Stimulated activated CD4-positive, alpha-beta T cell treated with anti-CD3 and anti-CD28 coated beads, Interleukin-12 subunit alpha, Interleukin-12 subunit beta, amount 100 ng/mL, for 48 hours (primary cell): ENCODE measurements at regions not wholly inside any gene's neighbourhood (a gene's known extent, or its start where the extent isn't known, plus 50 kb on each side); places are given as distances from the start of the nearest gene placed in this dataset.

Experiments used
- DNase-seq, 3 donors: peaks; one replicate each; pipeline ENCODE4 v3.0.0-alpha.2; 2020; ENCODE audit warnings: low read depth in 2 of 3, low spot score in 1 of 3

DNA sequence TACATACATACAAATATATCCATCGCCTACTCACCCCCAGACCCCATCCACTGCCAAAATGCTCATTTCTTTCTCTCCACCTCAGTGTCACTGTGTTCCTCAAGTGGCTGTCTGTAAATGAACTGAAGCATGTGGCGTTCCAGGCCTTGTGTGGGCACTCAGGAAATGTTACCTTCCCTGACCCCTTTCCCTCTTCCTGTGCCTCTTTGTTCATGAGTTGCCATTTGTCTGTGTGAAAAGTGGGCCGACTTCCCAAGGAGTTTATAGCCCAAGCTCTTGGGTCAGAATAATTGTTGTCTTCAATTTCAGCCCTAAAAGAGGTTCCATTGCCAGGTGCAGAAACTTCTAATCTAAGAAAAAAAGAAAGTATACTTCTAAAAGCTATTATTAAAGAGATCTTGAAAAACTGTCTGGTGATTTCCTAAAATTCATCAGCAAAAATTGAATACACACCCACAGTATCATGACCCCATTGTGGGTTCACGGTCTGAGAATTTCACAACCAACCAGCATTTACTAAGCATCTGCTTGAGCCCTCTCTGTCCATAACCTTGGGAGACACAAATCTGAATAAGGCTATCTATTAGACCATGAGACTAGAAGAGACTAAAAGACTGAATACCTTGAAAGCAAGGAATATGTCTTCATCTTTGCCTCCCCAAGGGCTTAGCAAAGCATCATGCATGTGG lies 201.4 kb upstream of the EEA1 start:
- DNase-seq, result no peak

DNA sequence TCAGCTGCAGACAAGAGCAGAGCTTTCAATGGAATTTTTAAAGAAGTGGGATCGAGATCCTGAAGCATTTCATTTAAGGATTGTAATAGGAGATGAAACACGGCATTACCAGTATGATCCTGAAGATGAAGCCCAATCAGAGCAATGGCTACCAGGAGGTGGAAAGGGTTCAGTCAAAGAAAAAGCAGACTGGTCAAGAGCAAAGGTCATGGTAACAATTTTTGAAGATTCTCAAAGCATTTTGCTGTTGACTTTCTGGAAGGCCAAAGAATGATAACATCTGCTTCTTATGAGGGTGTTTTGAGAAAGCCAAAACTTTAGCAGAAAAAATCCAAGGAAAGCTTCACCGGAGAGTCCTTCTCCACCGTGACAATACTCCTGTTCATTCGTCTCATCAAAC lies 204.3 kb upstream of the EEA1 start:
- DNase-seq, result no peak

DNA sequence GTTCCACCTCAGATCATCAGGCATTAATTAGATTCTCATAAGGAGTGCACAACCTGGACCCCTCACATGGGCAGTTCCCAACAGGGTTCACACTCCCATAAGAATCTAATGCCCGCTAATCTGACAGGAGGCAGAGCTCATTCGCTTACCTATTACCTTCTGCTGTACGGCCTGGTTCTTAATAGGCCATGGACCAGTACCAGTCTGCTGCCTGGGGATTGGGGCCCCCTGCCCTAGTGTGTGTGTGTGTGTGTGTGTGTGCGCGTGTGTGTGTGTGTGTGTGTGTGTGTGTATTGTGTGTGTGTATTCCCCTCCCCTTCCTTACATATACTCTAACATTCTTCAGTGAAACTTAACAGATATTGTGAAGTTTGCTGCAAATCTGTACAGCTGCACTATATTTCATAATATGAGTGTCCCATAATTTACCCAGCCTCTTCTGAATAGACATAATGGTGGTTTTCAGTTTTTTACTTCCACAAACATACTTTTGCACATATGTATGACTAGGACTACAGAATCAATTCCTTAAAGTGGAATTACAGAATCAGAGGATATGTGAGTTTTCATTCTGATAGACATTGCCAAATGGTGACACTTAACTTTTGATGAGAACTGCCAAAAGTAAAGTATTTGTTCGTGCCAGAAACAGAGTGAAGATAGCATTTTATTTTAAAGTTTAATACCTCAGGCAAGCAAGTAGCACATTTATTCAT lies 205.2 kb upstream of the EEA1 start:
- DNase-seq, result no peak

DNA sequence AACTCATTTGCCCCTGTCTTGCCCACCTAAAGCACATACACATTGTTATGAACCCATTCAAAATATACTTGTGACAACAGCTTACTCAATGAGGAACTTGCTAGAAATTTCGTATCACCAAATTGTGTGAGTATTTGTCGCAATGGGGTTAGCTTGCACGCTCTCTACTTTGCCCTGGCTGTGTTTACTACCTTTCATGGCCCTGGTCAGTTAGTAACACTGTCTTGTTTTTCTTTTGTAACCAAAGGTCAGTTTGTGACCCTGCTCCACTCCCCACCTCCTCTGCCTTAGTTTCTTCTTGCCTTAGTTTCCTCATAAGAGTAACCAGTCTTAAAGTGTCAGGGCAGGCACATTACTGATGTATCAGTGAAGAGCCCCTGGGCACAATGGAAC lies 205.8 kb upstream of the EEA1 start:
- DNase-seq, result no peak

DNA sequence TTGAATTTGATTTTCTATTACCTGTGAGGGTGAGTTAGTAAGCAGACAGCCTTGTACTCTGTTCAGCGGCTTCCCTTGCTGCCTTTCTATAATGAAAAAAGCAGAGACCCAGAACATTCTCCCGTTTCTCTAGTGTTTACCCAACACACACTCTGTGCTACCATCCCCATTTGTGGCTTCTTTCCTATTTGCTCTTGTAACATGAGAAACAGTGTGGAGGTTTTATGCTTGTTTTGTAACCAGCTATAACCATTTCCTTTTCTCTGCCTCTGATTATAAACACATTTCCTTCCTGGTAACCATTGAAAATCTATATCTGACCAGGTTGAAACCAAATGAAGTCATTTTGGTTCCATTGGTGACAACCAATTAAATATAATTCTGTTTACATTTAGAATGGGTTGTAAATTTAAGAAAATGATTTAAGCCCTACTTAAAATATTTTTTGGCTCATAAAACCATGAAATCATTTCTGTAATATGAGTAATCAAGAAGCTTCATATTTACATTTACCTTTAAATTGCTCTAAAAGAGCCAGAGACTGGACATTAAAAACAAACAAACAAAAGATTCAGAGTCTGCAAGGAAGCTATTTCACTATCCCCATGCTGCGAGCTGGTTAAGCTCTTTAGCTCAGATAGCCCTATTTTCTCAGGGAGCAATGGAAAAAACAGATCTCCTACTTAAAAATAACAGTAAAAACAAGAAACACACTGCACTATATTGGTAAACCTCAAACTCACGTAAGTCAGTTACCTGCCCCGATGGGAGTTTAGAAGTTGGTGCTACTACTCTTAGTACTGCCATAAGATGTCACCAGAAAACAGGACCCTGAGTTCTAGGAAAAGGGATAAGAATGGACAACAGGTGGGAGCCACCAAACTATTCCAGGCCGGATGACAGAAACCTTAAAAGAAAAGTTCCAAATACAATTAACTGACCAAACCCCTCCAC lies 206.5 kb upstream of the EEA1 start:
- no peak for DNase-seq

DNA sequence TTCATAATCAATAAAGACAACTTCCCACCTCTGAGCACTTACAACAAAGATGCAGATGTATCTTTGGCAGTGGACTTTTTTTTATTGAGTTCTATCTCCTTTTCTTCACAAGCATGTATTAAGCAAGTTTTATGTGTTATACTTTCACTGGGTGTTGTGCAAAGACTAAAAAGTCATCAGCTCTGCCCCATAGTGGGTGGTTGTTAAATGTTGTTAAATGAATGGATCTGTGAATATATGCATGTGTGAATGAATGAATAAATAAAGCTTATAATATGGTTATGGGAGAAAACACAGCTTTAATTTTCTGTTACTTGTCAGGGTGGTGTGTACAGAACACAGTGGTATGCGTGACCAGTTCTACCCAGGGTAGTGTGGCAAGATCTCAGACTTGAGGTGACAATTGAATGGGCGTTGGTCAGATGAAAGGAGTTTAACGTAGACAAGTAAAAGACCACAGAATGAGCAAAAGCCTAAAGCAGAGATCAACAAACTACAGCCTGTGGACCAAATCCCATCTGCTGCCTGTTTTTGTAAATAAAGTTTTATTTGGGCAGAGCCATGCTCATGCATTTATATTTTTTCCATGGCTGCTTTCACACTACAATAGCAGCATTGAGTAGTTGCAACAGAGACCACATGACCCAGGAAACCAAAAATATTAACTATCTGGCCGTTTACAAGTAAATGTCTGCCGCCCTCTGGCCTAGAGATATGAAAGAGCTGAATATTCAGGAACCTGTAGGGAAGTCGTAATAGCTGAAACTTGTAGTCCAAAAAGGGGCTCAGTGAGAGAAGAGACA lies 207.4 kb upstream of the EEA1 start:
- DNase-seq, result no peak

DNA sequence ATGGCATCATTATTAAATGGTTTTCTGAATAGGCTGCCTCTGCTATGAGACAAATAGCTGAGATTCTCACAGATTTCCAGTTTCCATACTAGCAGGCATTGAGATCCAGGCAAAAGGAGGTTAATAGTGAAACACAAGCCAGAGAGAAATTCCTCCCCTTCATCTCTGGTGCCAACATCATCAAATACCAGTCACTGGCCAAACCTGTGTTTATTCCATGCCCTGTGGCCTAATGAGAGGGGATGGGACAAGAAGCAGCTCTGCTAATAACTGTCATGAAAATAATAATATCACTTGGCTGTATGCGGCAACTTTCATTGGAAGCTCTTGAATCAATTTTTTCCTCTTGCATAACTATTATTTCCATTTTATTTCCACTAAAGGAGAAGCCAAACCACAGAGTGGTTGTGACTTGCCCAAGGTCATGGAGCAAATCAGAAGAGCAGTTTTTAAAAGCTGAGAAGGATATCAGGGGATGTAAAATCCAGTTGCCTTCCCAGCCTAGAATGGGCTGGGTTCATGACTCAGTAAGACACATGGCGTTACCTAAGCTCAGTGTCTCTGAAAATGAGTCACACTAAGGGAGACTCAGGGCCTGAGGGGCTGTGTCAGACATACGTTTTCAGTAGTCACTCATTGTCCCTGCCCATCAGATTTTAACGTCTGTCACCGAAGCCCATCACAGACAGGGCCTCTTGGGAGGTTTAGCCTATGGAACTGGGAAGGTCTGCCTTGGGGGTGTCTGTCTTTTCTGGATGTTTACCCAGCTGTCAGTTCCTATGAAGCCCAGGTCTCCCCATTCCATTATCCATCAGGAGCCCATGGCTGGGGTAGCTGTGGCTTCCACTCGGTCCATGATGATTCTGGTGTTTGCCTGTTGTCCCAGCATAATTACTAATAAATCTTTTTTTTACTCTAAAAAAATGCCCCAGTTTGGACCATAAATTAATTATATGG lies 208.8 kb upstream of the EEA1 start:
- DNase-seq, result no peak

DNA sequence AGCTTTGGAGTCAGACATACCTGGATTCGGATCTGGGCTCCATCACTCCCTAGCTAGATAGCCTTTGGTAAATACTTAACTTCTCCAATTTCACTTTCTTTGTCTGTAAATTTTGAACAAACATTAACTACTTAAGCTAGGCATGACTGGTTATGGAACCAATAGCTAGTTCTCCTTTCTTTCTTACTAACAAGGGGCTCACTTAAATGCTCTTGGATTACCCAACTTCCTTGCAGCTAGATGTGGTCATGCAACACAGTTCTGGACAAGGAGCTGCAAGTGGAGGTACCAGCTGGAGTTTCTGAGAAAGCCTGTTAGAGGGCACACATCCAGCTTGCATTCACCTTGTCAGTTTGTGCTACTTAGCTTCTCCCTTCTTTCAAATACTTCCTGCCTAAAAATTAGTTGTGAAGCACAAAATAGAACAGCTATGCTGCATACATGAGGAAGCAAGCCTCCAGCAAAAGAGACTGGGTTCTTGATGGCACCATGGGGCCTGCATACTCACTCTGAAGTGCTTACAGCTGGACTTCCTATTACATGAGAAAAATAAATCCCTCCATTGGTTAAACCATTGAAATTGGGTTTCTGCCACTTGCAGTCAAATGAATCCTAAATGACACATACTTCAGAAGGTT lies 210.1 kb upstream of the EEA1 start:
- no peak for DNase-seq

DNA sequence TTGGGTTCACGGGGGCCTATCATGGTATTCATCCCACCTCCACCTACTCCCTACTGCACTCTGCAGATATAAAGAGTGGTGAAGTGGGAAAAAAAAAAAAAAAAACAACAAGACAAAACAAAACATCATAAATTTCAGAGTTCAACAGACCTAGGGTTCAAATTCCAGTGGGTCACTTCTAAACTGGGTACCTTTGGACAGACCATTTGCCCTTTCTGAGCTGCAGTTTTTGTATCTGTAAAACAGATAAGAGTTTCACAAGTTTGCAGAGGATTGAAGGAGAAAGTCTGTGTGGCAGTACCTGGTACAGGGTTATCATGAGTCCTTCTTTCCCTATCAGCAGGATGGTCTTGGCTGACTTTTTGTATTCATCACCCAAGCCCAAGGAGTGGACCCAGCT lies 211.2 kb upstream of the EEA1 start:
- DNase-seq, result no peak

DNA sequence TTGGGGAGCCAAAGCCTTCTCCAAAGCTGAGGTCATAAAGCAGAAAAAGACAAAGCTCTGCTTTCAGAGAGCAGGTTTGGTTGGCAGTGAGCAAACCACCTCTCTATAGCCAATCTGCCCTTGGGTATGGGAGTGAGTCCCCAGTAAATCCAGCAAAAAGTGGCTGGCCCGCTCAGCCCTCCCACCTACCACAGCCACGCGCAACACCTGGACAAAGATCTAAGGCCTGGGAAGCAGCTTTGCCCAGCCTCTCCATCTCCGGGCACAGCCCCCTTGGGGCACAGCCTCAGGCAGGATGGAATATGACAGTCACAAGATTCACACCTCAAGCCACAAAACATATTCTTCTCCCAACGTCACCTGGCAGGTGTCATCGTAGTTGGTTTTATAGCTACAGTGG lies 211.7 kb upstream of the EEA1 start:
- DNase-seq, result no peak

DNA sequence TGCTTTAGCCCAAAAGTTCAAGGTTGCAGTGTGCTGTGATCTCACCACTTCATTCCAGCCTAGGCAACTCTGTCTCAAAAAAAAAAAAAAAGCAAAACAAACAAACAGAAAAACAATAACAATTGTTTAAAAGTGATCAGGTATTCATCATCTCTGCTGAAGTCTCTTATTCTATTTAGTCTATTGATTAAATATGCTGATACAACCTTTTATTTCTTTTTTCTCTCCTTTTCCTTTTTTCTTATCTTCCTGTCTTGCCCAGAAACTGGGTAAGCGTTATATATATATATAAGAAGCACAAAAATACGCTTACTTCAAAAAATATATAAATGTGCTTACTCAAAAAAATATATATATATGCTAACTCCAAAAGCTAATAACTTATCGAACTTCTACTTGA lies 213.8 kb upstream of the EEA1 start:
- DNase-seq, result no peak

DNA sequence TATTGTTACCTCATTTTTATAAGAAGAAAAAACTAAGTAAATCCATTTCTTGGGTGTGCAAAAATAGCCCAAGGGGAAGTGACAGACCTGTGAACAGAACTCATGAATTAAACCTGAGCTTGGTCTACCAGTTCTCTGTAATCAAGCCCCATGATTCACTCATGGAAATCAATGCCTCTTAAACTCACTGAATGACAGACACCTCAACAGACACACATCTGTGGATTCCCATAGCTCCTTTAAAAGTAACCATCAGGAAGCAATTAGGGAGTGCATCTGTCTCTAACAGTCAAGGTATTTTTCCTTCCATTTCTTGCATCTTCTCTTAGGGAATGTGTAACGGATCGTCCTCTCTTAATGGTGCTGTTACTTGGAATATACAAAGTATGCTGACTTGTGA lies 215.0 kb upstream of the EEA1 start:
- no peak for DNase-seq

DNA sequence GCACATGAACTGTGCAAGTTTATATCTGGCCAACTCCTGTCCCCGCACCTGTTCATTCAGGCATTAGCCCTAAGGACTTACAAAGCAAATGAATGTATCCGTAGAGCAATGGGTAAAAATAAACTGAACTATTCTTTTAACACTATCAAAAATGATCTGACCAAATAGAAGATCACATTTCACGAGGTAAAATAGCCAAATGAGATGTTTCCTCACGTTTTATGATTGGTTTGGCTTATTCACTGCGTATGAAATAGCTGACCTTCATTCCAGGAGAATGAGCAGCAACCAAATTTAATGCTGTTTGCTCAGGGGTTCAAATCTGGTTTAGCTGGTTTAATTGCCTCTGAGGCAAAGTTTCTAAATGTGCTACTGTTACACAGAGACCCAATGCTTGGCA lies 216.0 kb upstream of the EEA1 start:
- no peak for DNase-seq

DNA sequence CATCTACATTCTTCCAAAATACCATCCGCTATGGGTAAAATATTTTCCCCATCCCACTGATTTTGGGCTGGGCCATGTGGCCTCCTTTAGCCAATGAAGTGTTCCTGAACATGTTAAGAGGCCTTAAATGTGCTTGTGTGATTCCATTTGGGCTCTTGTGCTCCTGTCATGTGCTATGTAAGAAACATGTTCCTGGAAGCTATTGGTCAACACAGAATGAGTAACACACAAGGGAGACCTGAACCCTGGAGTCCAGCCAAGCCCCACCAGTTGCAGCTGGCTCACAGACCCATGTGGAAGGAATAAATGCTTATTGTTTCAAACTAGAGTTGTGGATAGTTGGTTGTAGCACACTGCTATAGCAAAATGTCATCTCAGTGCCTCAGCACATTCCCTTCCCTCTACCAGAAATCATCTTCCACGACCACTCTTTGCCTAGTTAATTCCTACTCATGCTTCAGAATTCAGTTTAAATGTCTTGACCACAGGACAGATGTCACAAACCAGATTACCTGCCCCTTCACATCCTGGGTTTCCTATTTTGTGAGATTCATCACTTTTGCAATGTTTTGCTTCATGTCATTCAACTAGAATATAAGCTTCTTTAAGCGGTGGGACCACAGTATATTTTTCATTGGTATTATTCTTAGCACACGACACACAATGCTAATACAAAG lies 217.3 kb upstream of the EEA1 start:
- DNase-seq, result no peak

DNA sequence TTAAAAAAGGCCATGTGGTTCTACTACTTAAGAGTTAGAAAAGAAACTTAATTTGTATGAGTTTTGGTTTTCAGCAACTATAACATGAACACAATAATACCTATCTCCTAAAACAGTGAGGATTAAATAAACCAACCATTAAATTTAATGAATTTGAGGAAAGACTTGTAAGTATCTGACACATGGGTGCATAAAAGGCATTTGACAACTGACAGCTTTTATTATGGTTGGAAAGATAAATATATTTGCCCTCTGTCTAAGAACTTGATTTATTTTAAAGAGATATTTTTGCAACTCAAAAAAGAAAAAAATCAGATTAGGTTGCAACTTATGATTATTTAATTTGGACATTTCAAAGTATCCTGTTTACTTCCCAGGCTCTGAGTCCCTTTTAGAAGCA lies 217.9 kb upstream of the EEA1 start:
- no peak for DNase-seq

DNA sequence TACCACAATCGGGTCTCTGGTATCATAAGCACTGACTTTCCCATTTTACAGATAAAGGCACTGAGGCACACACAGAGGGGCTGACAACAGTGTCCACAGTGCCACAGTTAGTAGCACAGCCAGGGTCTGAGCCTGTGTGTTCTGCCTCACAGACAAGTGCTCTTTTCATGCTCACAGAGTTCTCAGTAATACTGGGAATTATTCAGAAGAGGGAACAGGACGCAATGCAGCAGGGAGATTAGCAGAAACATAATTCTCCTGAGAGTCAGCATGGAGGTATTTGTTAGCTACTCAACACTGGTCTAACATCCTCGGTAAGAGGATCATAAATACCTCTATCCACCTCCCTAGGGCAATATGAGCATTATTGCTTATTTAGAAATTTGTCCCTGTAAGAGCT lies 219.3 kb upstream of the EEA1 start:
- no peak for DNase-seq

DNA sequence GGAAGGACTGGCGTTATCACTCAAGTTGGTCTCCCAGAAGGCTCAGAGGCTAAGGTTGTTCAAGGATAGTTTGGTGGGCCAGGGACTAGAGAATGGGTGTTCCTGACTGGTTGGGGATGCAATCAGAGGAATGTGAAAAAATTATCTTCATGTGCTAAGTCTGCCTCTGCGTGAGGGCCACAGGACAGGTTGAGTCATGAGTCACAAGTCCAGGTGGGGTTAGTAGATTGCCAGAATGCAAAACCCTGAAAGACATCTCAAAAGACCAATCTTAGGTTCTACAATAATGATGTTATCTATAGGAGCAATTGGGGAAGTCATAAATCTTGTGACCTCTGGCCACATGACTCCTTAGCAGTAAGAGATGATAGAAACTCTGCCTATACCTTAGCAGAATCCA lies 220.1 kb upstream of the EEA1 start:
- DNase-seq, result no peak

DNA sequence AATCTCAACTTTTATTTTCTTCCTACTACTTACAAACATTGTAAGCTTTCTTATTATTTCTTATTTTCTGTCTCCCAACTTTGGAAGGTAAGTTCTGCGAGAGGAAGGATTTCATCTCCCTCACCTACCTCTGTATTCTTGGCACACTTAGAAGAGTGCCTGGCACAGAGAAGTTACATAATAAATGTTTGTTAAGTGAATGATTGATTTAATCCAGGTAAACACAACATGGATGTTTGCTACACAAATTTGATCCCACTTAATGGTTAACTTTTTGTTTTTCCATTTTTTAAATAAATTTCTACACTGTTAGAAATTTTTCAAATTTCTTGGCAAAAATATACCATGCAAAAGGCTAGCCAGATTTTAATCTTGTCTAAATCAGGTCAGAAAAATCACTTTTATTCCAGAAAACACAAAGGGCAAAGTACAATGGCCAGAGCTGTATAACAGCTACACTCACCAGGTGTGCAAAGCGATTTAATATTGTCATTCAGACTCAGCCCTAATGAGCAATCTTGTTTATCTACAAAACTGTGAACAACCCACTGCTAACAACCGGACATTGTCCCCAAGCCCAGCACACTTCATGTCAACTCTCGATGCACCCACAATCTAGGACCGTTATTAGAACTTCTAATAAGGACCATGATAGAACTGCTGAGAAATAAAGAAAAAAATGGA lies 222.1 kb upstream of the EEA1 start:
- no peak for DNase-seq
